Ascending aorta (tissue), 2 donors: ENCODE measurements at regions not wholly inside any gene's neighbourhood (a gene's known extent, or its start where the extent isn't known, plus 50 kb on each side); places are given as distances from the start of the nearest gene placed in this dataset.

Experiments used
- DNase-seq, 2 donors: peaks; one replicate each; pipeline ENCODE4 v3.0.0-alpha.2; 2019; ENCODE audit warnings: low spot score in 2 of 2
- H3K27ac ChIP-seq, 2 donors: fragments of 200-600 bp; sonication (generic); one replicate each; pipeline ENCODE4 v1.5.1; 2016 to 2017; ENCODE audit warnings: mild to moderate bottlenecking in 1 of 2
- H3K27me3 ChIP-seq: fragments of 200-600 bp; sonication (generic); one replicate; pipeline ENCODE4 v1.5.1; 2017
- H3K36me3 ChIP-seq, 2 donors: fragments of 200-600 bp; sonication (generic); one replicate each; pipeline ENCODE4 v1.5.1; 2016
- H3K4me1 ChIP-seq, 2 donors: fragments of 200-600 bp; sonication (generic); one replicate each; pipeline ENCODE4 v1.5.1; 2016 to 2017; ENCODE audit warnings: mild to moderate bottlenecking in 1 of 2
- H3K4me3 ChIP-seq, 2 donors: fragments of 200-600 bp; sonication (generic); one replicate each; pipeline ENCODE4 v1.5.1; 2016 to 2017; ENCODE audit warnings: mild to moderate bottlenecking in 1 of 2
- H3K9me3 ChIP-seq, 2 donors: fragments of 200-600 bp; sonication (generic); one replicate each; pipeline ENCODE4 v1.5.1; 2016
- CTCF ChIP-seq, 3 experiments: fragments of 200-600 bp in 2 of 3; fragments of 450-650 bp in 1 of 3; sonication (generic) in 2 of 3; IDR thresholded peaks; one replicate each; pipeline ENCODE4 v1.5.1; 2016 to 2019; ENCODE audit warnings: antibody characterized with exemption in 3 of 3, mild to moderate bottlenecking in 1 of 3, moderate library complexity in 1 of 3
- intact Hi-C: fragments of 100-400 bp; cut with DNase I; formaldehyde crosslinking; loops from one replicate; pipeline ENCODE4 v1.15.1; 2023

GRCh38 chr2:195468771-195469170 is 188.3 kb upstream of the SLC39A10 start:
- Histone ChIP-seq H3K4me3 (no peak overlapping the region), H3K9me3 (no peaks in the 10 kb centered on the region), H3K27ac (no peak overlapping the region), H3K4me1 (no peaks in the 10 kb centered on the region), H3K27me3 (no peaks in the 10 kb centered on the region), H3K36me3 (no peaks in the 10 kb centered on the region)
- intact Hi-C loops, result no loop called here
- no peak for TF ChIP-seq CTCF (IDR thresholded peaks at IDR 0.05)
- DNase-seq, result no peak

- intact Hi-C loops, result no loop called here
- H3K27ac ChIP-seq, result no peak overlapping the region
- no peak overlapping the region for H3K4me3 ChIP-seq
- TF ChIP-seq CTCF (IDR thresholded peaks at IDR 0.05), result no peak
- no peaks in the 10 kb centered on the region for H3K36me3 ChIP-seq
- H3K27me3 ChIP-seq, result no peaks in the 10 kb centered on the region
- H3K4me1 ChIP-seq, result no peaks in the 10 kb centered on the region
- DNase-seq, result no peak
- H3K9me3 ChIP-seq, result no peaks in the 10 kb centered on the region
Observed at GRCh38 chr2:195466427-195466826, 190.6 kb upstream of the SLC39A10 start.

GRCh38 chr2:195461010-195461409 is 196.0 kb upstream of the SLC39A10 start:
- TF ChIP-seq CTCF (IDR thresholded peaks at IDR 0.05), result no peak
- no peaks in the 10 kb centered on the region for H3K9me3 ChIP-seq
- no peak overlapping the region for H3K27ac ChIP-seq
- H3K4me3 ChIP-seq, result no peak overlapping the region
- DNase-seq, result no peak
- intact Hi-C loops, result no loop called here
- no peaks in the 10 kb centered on the region for H3K36me3 ChIP-seq
- no peaks in the 10 kb centered on the region for H3K4me1 ChIP-seq
- no peaks in the 10 kb centered on the region for H3K27me3 ChIP-seq

- no peak for DNase-seq
- TF ChIP-seq CTCF (IDR thresholded peaks at IDR 0.05), result no peak
- Histone ChIP-seq H3K4me3 (no peak overlapping the region), H3K36me3 (no peaks in the 10 kb centered on the region), H3K4me1 (no peaks in the 10 kb centered on the region), H3K9me3 (no peaks in the 10 kb centered on the region), H3K27ac (no peak overlapping the region), H3K27me3 (no peaks in the 10 kb centered on the region)
- intact Hi-C loops, result no loop called here
Observed at GRCh38 chr2:195458936-195459335, 198.1 kb upstream of the SLC39A10 start.

- Histone ChIP-seq H3K27ac (no peak overlapping the region), H3K9me3 (no peaks in the 10 kb centered on the region), H3K4me1 (no peaks in the 10 kb centered on the region), H3K27me3 (no peaks in the 10 kb centered on the region), H3K4me3 (no peak overlapping the region), H3K36me3 (no peaks in the 10 kb centered on the region)
- no peak for TF ChIP-seq CTCF (IDR thresholded peaks at IDR 0.05)
- no peak for DNase-seq
- intact Hi-C loops, result no loop called here
Observed at GRCh38 chr2:195457873-195458272, 199.2 kb upstream of the SLC39A10 start.

GRCh38 chr2:195456771-195457170 is 200.3 kb upstream of the SLC39A10 start:
- Histone ChIP-seq H3K27me3 (no peaks in the 10 kb centered on the region), H3K36me3 (no peaks in the 10 kb centered on the region), H3K27ac (no peak overlapping the region), H3K4me3 (no peak overlapping the region), H3K4me1 (no peaks in the 10 kb centered on the region), H3K9me3 (no peaks in the 10 kb centered on the region)
- intact Hi-C loops, result no loop called here
- no peak for TF ChIP-seq CTCF (IDR thresholded peaks at IDR 0.05)
- DNase-seq, result no peak
